Activated CD8-positive, alpha-beta memory T cell treated with anti-CD3 and anti-CD28 coated beads, Interleukin-2, amount 10 ng/mL, durations not matched to agents 7 days and 5 days (primary cell): ENCODE measurements at regions not wholly inside any gene's neighbourhood (a gene's known extent, or its start where the extent isn't known, plus 50 kb on each side); places are given as distances from the start of the nearest gene placed in this dataset.
"Not testable (repeated sequence)": the region's sequence is repeated elsewhere in the genome, so short reads cannot be mapped to it uniquely, and the experiment has no call there.

ENCODE experiments used
- ATAC-seq: fragments of 150-1000 bp; cut with Tn5 transposase; one replicate; pipeline ENCODE4 v1.10.0; 2021; ENCODE audit warnings: moderate library complexity
- CTCF ChIA-PET: fragments of 350-600 bp; sonication (Branson Sonifier 250); formaldehyde crosslinking; loops from one replicate; lab custom pipeline; 2021; ENCODE audit warnings: antibody characterized with exemption; lab: Charles Lee
- DNase-seq: peaks from one replicate; pipeline ENCODE4 v3.0.0-alpha.2; 2020
- H3K27ac Mint-ChIP-seq: one replicate; pipeline ENCODE4 v1.8.0; 2021; ENCODE audit warnings: mild to moderate bottlenecking, mixed read lengths
- H3K27me3 Mint-ChIP-seq: one replicate; pipeline ENCODE4 v1.8.0; 2021; ENCODE audit warnings: mixed read lengths
- H3K36me3 Mint-ChIP-seq: one replicate; pipeline ENCODE4 v1.8.0; 2021; ENCODE audit warnings: mild to moderate bottlenecking, mixed read lengths
- H3K4me1 Mint-ChIP-seq: one replicate; pipeline ENCODE4 v1.8.0; 2021; ENCODE audit warnings: mixed read lengths
- H3K4me3 Mint-ChIP-seq: one replicate; pipeline ENCODE4 v1.8.0; 2021; ENCODE audit warnings: mild to moderate bottlenecking, moderate library complexity, mixed read lengths
- H3K9me3 Mint-ChIP-seq: one replicate; pipeline ENCODE4 v1.8.0; 2022; ENCODE audit warnings: low read depth, mixed read lengths

GRCh38 chr11:86861810-86862209 is 61.5 kb downstream of the PRSS23 start:
- CTCF ChIA-PET, result no interaction called here
- peaks cover 3% of the 10 kb centered on the region for H3K27me3 Mint-ChIP-seq
- no peaks in the 10 kb centered on the region for H3K9me3 Mint-ChIP-seq
- ATAC-seq (no peak), DNase-seq (no peak)
- H3K27ac Mint-ChIP-seq, result no peak overlapping the region
- H3K36me3 Mint-ChIP-seq, result no peaks in the 10 kb centered on the region
- H3K4me3 Mint-ChIP-seq, result no peak overlapping the region
- H3K4me1 Mint-ChIP-seq, result no peaks in the 10 kb centered on the region

DNA sequence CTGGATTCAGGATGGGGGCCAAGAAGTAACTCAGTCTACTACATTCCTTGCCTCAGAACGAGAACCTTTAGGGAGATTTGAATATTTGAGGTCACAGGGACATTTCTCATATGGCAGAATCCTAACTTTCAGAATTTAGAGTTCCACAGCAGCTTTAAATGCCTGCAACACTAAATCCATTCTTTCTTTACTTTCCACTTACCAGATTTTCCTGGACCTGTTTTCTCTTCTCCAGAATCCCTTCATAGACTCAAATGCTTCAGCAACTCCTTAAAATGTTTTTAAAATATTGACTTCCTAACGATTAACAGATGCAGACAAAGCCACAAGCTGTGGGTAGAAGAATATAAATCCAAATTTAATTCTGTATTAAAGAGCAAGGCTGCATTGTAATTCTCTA is 63.1 kb downstream of the PRSS23 start:
- H3K36me3 Mint-ChIP-seq, result no peaks in the 10 kb centered on the region
- no peak for ATAC-seq

GRCh38 chr11:86865436-86865835 is 65.1 kb downstream of the PRSS23 start:
- Mint-ChIP-seq H3K27me3 (peaks cover 9% of the 10 kb centered on the region), H3K36me3 (no peaks in the 10 kb centered on the region), H3K9me3 (no peaks in the 10 kb centered on the region), H3K27ac (no peak overlapping the region), H3K4me3 (no peak overlapping the region), H3K4me1 (no peaks in the 10 kb centered on the region)
- CTCF ChIA-PET, result no interaction called here
- DNase-seq (no peak), ATAC-seq (no peak)

More for the DNA sequence above, 63.1 kb downstream of the PRSS23 start:
- Mint-ChIP-seq H3K4me1 (no peaks in the 10 kb centered on the region), H3K9me3 (no peaks in the 10 kb centered on the region), H3K4me3 (no peak overlapping the region), H3K27ac (no peak overlapping the region), H3K27me3 (peaks cover 3% of the 10 kb centered on the region)
- DNase-seq, result no peak
- CTCF ChIA-PET, result no interaction called here

DNA sequence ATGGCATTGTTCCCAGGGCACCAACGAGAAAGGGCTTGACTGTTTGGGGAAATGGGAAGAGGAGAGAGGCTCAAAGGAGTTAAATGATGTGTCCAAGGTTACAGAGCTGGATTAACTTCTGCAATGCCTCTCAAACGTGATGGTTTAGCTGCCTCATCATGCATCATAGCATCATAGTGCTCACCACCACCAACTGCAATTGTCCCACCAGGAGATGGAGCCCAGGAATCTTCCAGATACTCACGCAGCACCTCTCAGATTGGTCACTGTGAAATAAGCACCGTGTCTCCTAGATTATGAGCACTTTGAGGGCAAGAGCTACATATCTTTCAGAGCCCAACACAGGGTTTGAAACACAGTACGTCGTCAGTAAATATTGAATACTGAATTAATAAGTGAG is 69.2 kb downstream of the PRSS23 start:
- H3K27ac Mint-ChIP-seq, result no peak overlapping the region
- ATAC-seq (no peak), DNase-seq (no peak)
- no peak overlapping the region for H3K4me3 Mint-ChIP-seq
- no peaks in the 10 kb centered on the region for H3K9me3 Mint-ChIP-seq
- no peaks in the 10 kb centered on the region for H3K36me3 Mint-ChIP-seq
- H3K4me1 Mint-ChIP-seq, result no peaks in the 10 kb centered on the region
- CTCF ChIA-PET, result interaction anchor here (1.0 to 4.6 kb wide), 4 partner anchors 15 to 552 kb away, joined by 3 to 30 read pairs (median 5); partner anchors contain the start of gene FZD4
- H3K27me3 Mint-ChIP-seq, result peaks cover 15% of the 10 kb centered on the region

GRCh38 chr11:86869966-86870570 is 69.7 kb downstream of the PRSS23 start:
- Mint-ChIP-seq H3K4me3 (no peak overlapping the region), H3K27ac (no peak overlapping the region), H3K9me3 (no peaks in the 10 kb centered on the region), H3K27me3 (peaks cover 15% of the 10 kb centered on the region), H3K36me3 (no peaks in the 10 kb centered on the region), H3K4me1 (no peaks in the 10 kb centered on the region)
- peak; percentile 61 for DNase-seq
- ATAC-seq, result peak; percentile 80
- CTCF ChIA-PET, result interaction anchor here (1.0 to 4.6 kb wide), 8 partner anchors 15 to 1015 kb away, joined by 3 to 30 read pairs (median 3); partner anchors contain the start of genes CCDC83 and FZD4

GRCh38 chr11:86873573-86874083 is 73.3 kb downstream of the PRSS23 start:
- no peak overlapping the region for H3K27ac Mint-ChIP-seq
- DNase-seq, result no peak
- CTCF ChIA-PET, result no interaction called here
- H3K9me3 Mint-ChIP-seq, result no peaks in the 10 kb centered on the region
- no peaks in the 10 kb centered on the region for H3K4me1 Mint-ChIP-seq
- ATAC-seq, result no peak
- peaks cover 15% of the 10 kb centered on the region for H3K27me3 Mint-ChIP-seq
- no peak overlapping the region for H3K4me3 Mint-ChIP-seq
- H3K36me3 Mint-ChIP-seq, result no peaks in the 10 kb centered on the region

GRCh38 chr11:86874304-86875056 is 74.1 kb downstream of the PRSS23 start:
- Mint-ChIP-seq H3K9me3 (no peaks in the 10 kb centered on the region), H3K27ac (no peak overlapping the region), H3K4me1 (no peaks in the 10 kb centered on the region), H3K4me3 (no peak overlapping the region), H3K36me3 (no peaks in the 10 kb centered on the region), H3K27me3 (peaks cover 9% of the 10 kb centered on the region)
- no peak for ATAC-seq
- no peak for DNase-seq
- CTCF ChIA-PET, result no interaction called here

DNA sequence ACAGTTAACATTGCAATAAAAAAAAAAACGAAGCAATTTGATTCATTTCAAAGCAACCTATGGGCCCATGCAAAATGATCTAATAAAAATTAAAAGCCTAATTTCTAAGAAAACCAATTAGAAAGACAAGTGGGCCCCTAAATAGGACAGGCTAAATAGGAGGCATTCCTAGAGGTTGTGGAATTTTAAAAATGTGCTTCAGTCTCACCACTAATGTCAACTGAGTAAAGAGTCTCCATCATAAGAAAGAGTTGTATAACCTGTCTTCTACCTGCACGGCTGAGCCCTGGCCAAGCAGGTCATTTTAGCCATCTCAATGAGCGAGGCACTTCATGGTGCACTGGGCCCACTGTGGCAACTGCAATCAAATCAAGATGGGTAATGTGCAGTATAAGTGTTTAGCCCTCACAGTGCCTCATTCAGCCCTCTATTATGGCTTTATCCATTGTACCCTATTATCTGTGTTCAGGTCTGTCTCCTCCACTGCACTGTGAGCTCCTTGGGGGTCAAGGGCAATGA is 76.4 kb downstream of the PRSS23 start:
- H3K27me3 Mint-ChIP-seq, result peaks cover 2% of the 10 kb centered on the region
- no peaks in the 10 kb centered on the region for H3K4me1 Mint-ChIP-seq
- no peak overlapping the region for H3K4me3 Mint-ChIP-seq
- H3K27ac Mint-ChIP-seq, result no peak overlapping the region
- ATAC-seq (no peak), DNase-seq (no peak)
- H3K36me3 Mint-ChIP-seq, result no peaks in the 10 kb centered on the region
- CTCF ChIA-PET, result no interaction called here
- no peaks in the 10 kb centered on the region for H3K9me3 Mint-ChIP-seq

- DNase-seq (no peak), ATAC-seq (no peak)
- Mint-ChIP-seq H3K27ac (no peak overlapping the region), H3K4me1 (no peaks in the 10 kb centered on the region), H3K36me3 (no peaks in the 10 kb centered on the region), H3K9me3 (no peaks in the 10 kb centered on the region), H3K4me3 (no peak overlapping the region), H3K27me3 (peaks cover 9% of the 10 kb centered on the region)
- CTCF ChIA-PET, result no interaction called here
Measured at GRCh38 chr11:86877503-86877902, 77.2 kb downstream of the PRSS23 start.

- DNase-seq, H3K4me3 Mint-ChIP-seq, ATAC-seq, H3K36me3 Mint-ChIP-seq, CTCF ChIA-PET, H3K27ac Mint-ChIP-seq, H3K9me3 Mint-ChIP-seq, H3K4me1 Mint-ChIP-seq: not testable (repeated sequence)
- peaks cover 16% of the 10 kb centered on the region for H3K27me3 Mint-ChIP-seq
Measured at GRCh38 chr11:86879241-86879640, 76.0 kb downstream of the FZD4 start.

DNA sequence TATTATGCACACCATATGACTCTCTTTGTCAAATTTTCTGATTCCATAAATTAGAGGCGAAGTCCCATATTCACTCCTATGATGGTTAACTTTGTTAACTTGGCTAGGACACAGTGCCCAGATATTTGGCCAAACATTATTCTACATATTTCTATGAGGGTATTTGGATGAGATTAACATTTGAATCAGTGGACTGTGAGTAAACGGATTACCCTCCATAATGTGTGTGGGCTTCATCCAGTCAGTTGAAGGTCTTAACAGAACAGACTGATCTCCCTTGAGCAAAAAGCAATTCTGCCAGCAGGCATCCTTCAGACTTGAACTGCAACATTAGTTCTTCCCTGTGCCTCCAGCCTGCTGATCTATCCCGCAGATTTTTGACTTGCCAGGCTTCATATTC is 69.9 kb downstream of the FZD4 start:
- CTCF ChIA-PET, result no interaction called here
- no peaks in the 10 kb centered on the region for H3K4me1 Mint-ChIP-seq
- H3K4me3 Mint-ChIP-seq, result no peak overlapping the region
- H3K36me3 Mint-ChIP-seq, result no peaks in the 10 kb centered on the region
- peaks cover 25% of the 10 kb centered on the region for H3K27me3 Mint-ChIP-seq
- no peak overlapping the region for H3K27ac Mint-ChIP-seq
- no peaks in the 10 kb centered on the region for H3K9me3 Mint-ChIP-seq
- no peak for DNase-seq
- ATAC-seq, result no peak

DNA sequence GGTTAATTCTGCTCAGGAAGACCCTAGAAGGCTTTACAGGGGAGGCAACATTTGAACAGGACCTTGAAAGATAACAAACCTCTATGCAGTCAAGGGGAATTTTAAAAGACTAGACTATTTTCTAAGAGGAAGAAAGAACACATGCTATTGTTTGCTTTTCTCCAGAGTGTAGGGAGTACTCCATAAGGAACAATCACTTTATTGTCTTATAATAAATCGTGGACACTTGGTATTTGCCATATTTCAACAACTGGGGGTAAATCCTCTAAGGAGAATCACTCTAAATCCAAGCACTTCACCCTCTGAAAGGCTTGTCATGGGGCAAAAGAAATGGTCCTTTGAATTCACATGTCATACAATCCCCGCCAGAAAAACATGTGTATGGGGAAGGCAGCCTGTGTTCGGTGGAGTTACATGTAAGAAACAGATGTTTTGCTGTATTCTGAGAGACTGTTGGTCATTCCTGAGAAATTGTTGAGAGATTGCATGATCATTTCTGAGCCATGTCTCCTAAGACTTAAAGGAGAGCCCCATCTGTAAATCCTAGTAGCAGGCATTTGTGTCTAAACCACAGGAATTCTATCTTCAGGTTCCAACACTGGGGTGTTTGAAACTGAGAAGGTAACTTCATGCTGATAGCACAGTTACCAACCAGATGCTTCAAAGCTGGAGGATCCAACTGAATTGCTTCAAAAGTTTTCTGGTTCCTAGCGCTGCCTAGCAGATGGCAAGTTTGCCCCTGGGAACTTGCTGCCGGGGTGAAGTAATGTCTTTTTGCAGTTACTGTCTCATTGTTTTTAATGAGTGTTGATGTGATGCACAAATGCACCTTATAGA is 66.8 kb downstream of the FZD4 start:
- Mint-ChIP-seq H3K4me3 (no peak overlapping the region), H3K9me3 (no peaks in the 10 kb centered on the region), H3K36me3 (no peaks in the 10 kb centered on the region), H3K27me3 (peaks cover 19% of the 10 kb centered on the region), H3K27ac (no peak overlapping the region), H3K4me1 (no peaks in the 10 kb centered on the region)
- CTCF ChIA-PET, result no interaction called here
- ATAC-seq, result no peak
- no peak for DNase-seq

GRCh38 chr11:86889001-86889341 is 66.2 kb downstream of the FZD4 start:
- CTCF ChIA-PET, result no interaction called here
- H3K27ac Mint-ChIP-seq, result no peak overlapping the region
- ATAC-seq (no peak), DNase-seq (no peak)
- H3K36me3 Mint-ChIP-seq, result no peaks in the 10 kb centered on the region
- H3K4me3 Mint-ChIP-seq, result no peak overlapping the region
- H3K4me1 Mint-ChIP-seq, result no peaks in the 10 kb centered on the region
- no peaks in the 10 kb centered on the region for H3K9me3 Mint-ChIP-seq
- H3K27me3 Mint-ChIP-seq, result peaks cover 19% of the 10 kb centered on the region
